Spleen (tissue), 11 donors: ENCODE measurements at regions not wholly inside any gene's neighbourhood (a gene's known extent, or its start where the extent isn't known, plus 50 kb on each side); places are given as distances from the start of the nearest gene placed in this dataset.

Experiments
- DNase-seq: peaks from one replicate; pipeline ENCODE4 v3.0.0-alpha.2; 2020
- H3K27ac ChIP-seq, 8 donors: fragments of 200-600 bp; sonication (generic) in 7 of 8; 1 replicate in 4 of 8; 2 replicates in 4 of 8; pipeline versions ENCODE4 v1.5.0 to v1.8.0; 2016 to 2021; ENCODE audit warnings: inconsistent platforms in 4 of 8, mild to moderate bottlenecking in 4 of 8, moderate library complexity in 1 of 8
- H3K27me3 ChIP-seq, 7 donors: fragments of 200-600 bp; sonication (generic) in 6 of 7; replicated peaks in 1 of 7; 1 replicate in 4 of 7; 2 replicates in 3 of 7; pipeline versions ENCODE4 v1.5.0 to v1.8.0; 2016 to 2021; ENCODE audit warnings: inconsistent platforms in 3 of 7, mild to moderate bottlenecking in 1 of 7
- H3K36me3 ChIP-seq, 6 donors: fragments of 200-600 bp; sonication (generic) in 5 of 6; 1 replicate in 4 of 6; 2 replicates in 2 of 6; pipeline versions ENCODE4 v1.5.0 to v1.8.0; 2016 to 2021; ENCODE audit warnings: inconsistent platforms in 2 of 6
- H3K4me1 ChIP-seq, 6 donors: fragments of 200-600 bp; sonication (generic) in 5 of 6; 1 replicate in 3 of 6; 2 replicates in 3 of 6; pipeline versions ENCODE4 v1.5.0 to v1.8.0; 2016 to 2021; ENCODE audit warnings: inconsistent platforms in 3 of 6
- H3K4me3 ChIP-seq, 8 donors: fragments of 200-600 bp; sonication (generic) in 7 of 8; 1 replicate in 4 of 8; 2 replicates in 4 of 8; pipeline versions ENCODE4 v1.5.0 to v1.8.0; 2016 to 2021; ENCODE audit warnings: inconsistent platforms in 4 of 8, mild to moderate bottlenecking in 4 of 8, moderate library complexity in 2 of 8
- H3K9me3 ChIP-seq, 8 donors: fragments of 200-600 bp; sonication (generic) in 7 of 8; 1 replicate in 4 of 8; 2 replicates in 4 of 8; pipeline versions ENCODE4 v1.5.0 to v1.8.0; 2016 to 2021; ENCODE audit warnings: inconsistent platforms in 4 of 8
- CTCF ChIP-seq, 11 experiments: fragments of 200-600 bp in 7 of 11; fragments of 450-650 bp in 4 of 11; sonication (generic) in 4 of 11; IDR thresholded peaks in 8 of 11; conservative IDR thresholded peaks in 3 of 11; 1 replicate in 7 of 11; 2 replicates in 4 of 11; pipeline versions ENCODE4 v1.4.0 to v1.8.0; 2016 to 2021; ENCODE audit warnings: antibody characterized with exemption in 11 of 11, inconsistent platforms in 4 of 11, mild to moderate bottlenecking in 1 of 11
- POLR2A ChIP-seq, 3 donors: fragments of 450-650 bp; IDR thresholded peaks; one replicate each; pipeline ENCODE4 v1.5.1; 2017; ENCODE audit warnings: antibody characterized with exemption in 3 of 3, mild to moderate bottlenecking in 1 of 3
- POLR2AphosphoS5 ChIP-seq, 3 donors: sonication (generic); formaldehyde crosslinking; IDR thresholded peaks; one replicate each; pipeline ENCODE4 v1.5.1; 2017; ENCODE audit warnings: antibody characterized with exemption in 3 of 3
- WGBS, 5 donors: extraction: QIAGEN DNeasy Blood & Tissue Kit in 3 of 5; methylation state at CpG; one replicate each; pipeline versions ENCODE4 v1.1.5 to v1.1.7; 2013 to 2018; 5-methylcytosine and 5-hydroxymethylcytosine counted together
- intact Hi-C: fragments of 100-400 bp; cut with DNase I; formaldehyde crosslinking; loops from one replicate; pipeline ENCODE4 v1.15.0; 2023; ENCODE audit warnings: low total_unique reads
- donor health status: healthy with polysubstance abuse.
- donor health status: DM: no; HTN: no; CAD: no; lungs with moderate emphysema.
- donor health status: DM: no; HTN: no; CAD: no.
- donor health status: Bipolar disorder and iron deficiency.
- donor health status: healthy.
- donor health status: DM: no; HTN: no; CAD: no.
- donor health status: DM: yes; HTN: yes; CAD: no.

- intact Hi-C loops: no loop called here
- H3K27ac ChIP-seq: no peak overlapping the region
These were observed 59.3 kb upstream of the IL6 start for GRCh38 chr7:22667562-22668239.

GRCh38 chr7:22667187-22667561 lies 59.8 kb upstream of the IL6 start:
- H3K27ac ChIP-seq: no peak overlapping the region
- intact Hi-C loops: no loop called here
- TF ChIP-seq POLR2AphosphoS5 (IDR thresholded peaks at IDR 0.05) (no peak), CTCF (IDR thresholded peaks at IDR 0.05 in 8 of 11, conservative IDR thresholded peaks at IDR 0.05 in 3 of 11) (no peak), POLR2A (IDR thresholded peaks at IDR 0.05) (no peak)

More at GRCh38 chr7:22667562-22668239, 59.3 kb upstream of the IL6 start:
- H3K4me1 ChIP-seq: peaks cover 0 to 43% (median 19%) of the 10 kb centered on the region in 6 donors
- no peak for TF ChIP-seq POLR2AphosphoS5 (IDR thresholded peaks at IDR 0.05)
- TF ChIP-seq CTCF (IDR thresholded peaks at IDR 0.05 in 8 of 11, conservative IDR thresholded peaks at IDR 0.05 in 3 of 11): no peak
- no peak for TF ChIP-seq POLR2A (IDR thresholded peaks at IDR 0.05)
- 66 to 87% (median 69%) methylated on average over 2 of the region's 2 CpGs for WGBS, 5 donors
- H3K4me3 ChIP-seq: no peak overlapping the region
- no peaks in the 10 kb centered on the region for H3K36me3 ChIP-seq
- H3K9me3 ChIP-seq: no peaks in the 10 kb centered on the region
- H3K27me3 ChIP-seq: no peaks in the 10 kb centered on the region
- DNase-seq: no peak

GRCh38 chr7:22666732-22667131 lies 60.3 kb upstream of the IL6 start:
- Histone ChIP-seq H3K27me3 (no peaks in the 10 kb centered on the region), H3K4me1 (peaks cover 0 to 43% (median 24%) of the 10 kb centered on the region in 6 donors), H3K27ac (no peak overlapping the region), H3K9me3 (no peaks in the 10 kb centered on the region), H3K36me3 (no peaks in the 10 kb centered on the region), H3K4me3 (no peak overlapping the region)
- TF ChIP-seq CTCF (IDR thresholded peaks at IDR 0.05 in 8 of 11, conservative IDR thresholded peaks at IDR 0.05 in 3 of 11) (no peak), POLR2A (IDR thresholded peaks at IDR 0.05) (no peak), POLR2AphosphoS5 (IDR thresholded peaks at IDR 0.05) (no peak)
- intact Hi-C loops: no loop called here
- no peak for DNase-seq
- WGBS, 5 donors: 50 to 72% (median 58%) methylated on average over 1 of the region's 1 CpG

More at GRCh38 chr7:22667187-22667561, 59.8 kb upstream of the IL6 start:
- DNase-seq: no peak
- no peaks in the 10 kb centered on the region for H3K27me3 ChIP-seq
- 91 to 97% (median 93%) methylated on average over 13 of the region's 13 CpGs for WGBS, 5 donors
- no peaks in the 10 kb centered on the region for H3K9me3 ChIP-seq
- peaks cover 0 to 43% (median 22%) of the 10 kb centered on the region in 6 donors for H3K4me1 ChIP-seq
- no peaks in the 10 kb centered on the region for H3K36me3 ChIP-seq
- H3K4me3 ChIP-seq: no peak overlapping the region

- TF ChIP-seq CTCF (IDR thresholded peaks at IDR 0.05 in 8 of 11, conservative IDR thresholded peaks at IDR 0.05 in 3 of 11): no peak
- Histone ChIP-seq H3K36me3 (no peaks in the 10 kb centered on the region), H3K9me3 (no peaks in the 10 kb centered on the region), H3K4me3 (no peak overlapping the region), H3K27me3 (no peaks in the 10 kb centered on the region), H3K4me1 (peaks cover 0 to 43% (median 27%) of the 10 kb centered on the region in 6 donors), H3K27ac (no peak overlapping the region)
- DNase-seq: no peak
- intact Hi-C loops: no loop called here
- WGBS, 5 donors: 80 to 91% (median 81%) methylated on average over 7 of the region's 7 CpGs
These were observed 61.1 kb upstream of the IL6 start for GRCh38 chr7:22665923-22666322.
